ENCODE measurements at regions not wholly inside any gene's neighbourhood (a gene's known extent, or its start where the extent isn't known, plus 50 kb on each side); places are given as distances from the start of the nearest gene placed in this dataset.
"Not testable (repeated sequence)": the region's sequence is repeated elsewhere in the genome, so short reads cannot be mapped to it uniquely, and the experiment has no call there.

DNA sequence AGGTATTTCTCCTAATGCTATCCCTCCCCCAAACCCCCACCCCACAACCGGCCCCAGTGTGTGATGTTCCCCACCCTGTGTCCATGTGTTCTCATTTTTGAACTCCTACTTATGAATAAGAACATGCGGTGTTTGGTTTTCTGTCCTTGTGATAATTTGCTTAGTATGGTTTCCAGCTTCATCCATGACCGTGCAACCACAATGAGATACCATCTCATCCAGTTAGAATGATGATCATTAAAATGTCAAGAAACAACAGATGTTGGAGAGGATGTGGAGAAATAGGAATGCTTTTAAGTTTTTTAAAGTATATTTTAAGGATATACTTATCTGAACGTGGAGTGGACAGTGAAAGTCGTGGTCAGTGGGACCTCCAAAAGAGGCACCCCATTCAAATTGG lies 745.0 kb upstream of the AMELY start:
- no peak for DNase-seq (ENCODE audit: low spot score)

DNA sequence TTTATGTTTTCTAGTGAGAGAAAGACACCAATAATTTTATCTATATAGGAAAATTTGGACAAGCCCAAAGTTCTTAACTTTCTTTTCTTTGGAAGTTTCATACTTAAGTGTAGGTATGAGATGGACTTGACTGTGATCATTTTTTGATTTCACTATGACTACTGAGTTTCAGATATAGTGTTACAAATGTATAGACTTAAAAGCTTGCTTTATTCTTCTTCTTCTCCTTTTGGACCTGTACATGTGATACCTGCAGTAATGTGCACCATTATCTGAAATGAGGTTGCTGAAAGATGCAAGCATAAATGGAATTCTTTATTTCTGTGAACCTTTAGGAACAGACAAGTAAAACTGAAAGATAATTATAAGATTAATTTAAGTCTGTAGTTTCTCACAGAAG lies 743.4 kb upstream of the AMELY start:
- no peak for DNase-seq (ENCODE audit: low spot score)

DNA sequence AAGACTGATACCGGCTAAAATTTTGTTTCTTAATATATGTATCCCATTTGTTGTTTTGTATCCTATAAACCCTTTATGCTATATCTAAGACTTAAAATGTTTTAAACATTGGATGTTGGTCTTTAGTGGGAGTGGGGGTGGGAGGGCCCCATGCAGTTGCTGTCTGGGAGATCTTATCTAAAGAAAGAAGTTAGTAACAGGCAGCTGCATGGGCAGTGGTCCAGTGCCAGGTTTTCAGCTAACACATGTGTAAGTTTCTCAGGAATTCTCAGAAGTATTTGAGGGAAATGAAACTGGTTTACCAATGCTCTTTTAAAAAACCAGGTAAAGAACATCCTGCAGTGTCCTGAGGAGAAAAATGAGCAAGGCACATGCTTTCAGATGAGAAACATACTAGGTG lies 738.3 kb upstream of the AMELY start:
- not testable (repeated sequence) for DNase-seq (ENCODE audit: low spot score)
